ENCODE measurements at regions not wholly inside any gene's neighbourhood (a gene's known extent, or its start where the extent isn't known, plus 50 kb on each side); places are given as distances from the start of the nearest gene placed in this dataset.

GRCh38 chr4:56250776-56251175, 136.5 kb downstream of the AASDH start:
- TF ChIP-seq ZNF565 (CRISPR knock-in tag; conservative IDR thresholded peaks at IDR 0.05; ENCODE audit: low read depth) (no peak), CSDC2 (CRISPR knock-in tag; IDR thresholded peaks at IDR 0.05) (no peak), ISL1 (CRISPR knock-in tag; IDR thresholded peaks at IDR 0.05) (no peak), PATZ1 (CRISPR knock-in tag; IDR thresholded peaks at IDR 0.05; ENCODE audit: borderline replicate concordance) (no peak), ARNTL (CRISPR knock-in tag; IDR thresholded peaks at IDR 0.05; ENCODE audit: borderline replicate concordance, low read depth) (no peak), TCF4 (CRISPR knock-in tag; IDR thresholded peaks at IDR 0.05; ENCODE audit: borderline replicate concordance) (no peak), OSR1 (CRISPR knock-in tag; IDR thresholded peaks at IDR 0.05) (no peak), CREB5 (CRISPR knock-in tag; IDR thresholded peaks at IDR 0.05; ENCODE audit: low read depth) (no peak), TOX (CRISPR knock-in tag; IDR thresholded peaks at IDR 0.05; ENCODE audit: borderline replicate concordance) (no peak), ZC3H10 (CRISPR knock-in tag; IDR thresholded peaks at IDR 0.05) (no peak)
